HCT116 (cell line): ENCODE measurements at regions not wholly inside any gene's neighbourhood (a gene's known extent, or its start where the extent isn't known, plus 50 kb on each side); places are given as distances from the start of the nearest gene placed in this dataset.

Source experiments
- CTCF ChIP-seq, 3 experiments: fragments of 200-600 bp in 1 of 3; sonication (generic) in 1 of 3; IDR thresholded peaks in 2 of 3; conservative IDR thresholded peaks in 1 of 3; 2 replicates each; pipeline ENCODE4 v1.5.1; 2012 to 2017; ENCODE audit warnings: low read depth in 2 of 3, low read length in 2 of 3, antibody characterized with exemption in 1 of 3, borderline replicate concordance in 1 of 3, control low read depth in 1 of 3, mild to moderate bottlenecking in 1 of 3, mixed read lengths in 1 of 3, mixed run types in 1 of 3, moderate library complexity in 1 of 3; ENCODE audit not compliant: insufficient read depth in 1 of 3
- REST ChIP-seq: IDR thresholded peaks from 2 replicates; pipeline ENCODE4 v1.6.1; 2012; ENCODE audit warnings: low read depth

- TF ChIP-seq CTCF (IDR thresholded peaks at IDR 0.05 in 2 of 3, conservative IDR thresholded peaks at IDR 0.05 in 1 of 3; ENCODE audit: borderline replicate concordance in 1 of 3, insufficient read depth in 1 of 3, low read depth in 2 of 3, low read length in 2 of 3) (no peak), REST (no peak)
Observed at GRCh38 chr5:17434982-17435381, 63.0 kb upstream of the TAF11L2 start.
